OCI-LY3 (cell line): ENCODE measurements at regions not wholly inside any gene's neighbourhood (a gene's known extent, or its start where the extent isn't known, plus 50 kb on each side); places are given as distances from the start of the nearest gene placed in this dataset.

Experiments
- EZH2phosphoT487 ChIP-seq: fragments of 200-600 bp; shearing (Covaris generic); IDR thresholded peaks from 2 replicates; pipeline ENCODE4 v1.6.1; 2018; ENCODE audit warnings: antibody characterized with exemption, mixed run types, low read depth
- TF ChIP-seq, protein P1 (sequence below): fragments of 200-600, 300-600 bp; sonication (generic); IDR thresholded peaks from 2 replicates; pipeline ENCODE4 v1.5.1; 2014; ENCODE audit warnings: antibody characterized with exemption, low read length, low read depth

DNA sequence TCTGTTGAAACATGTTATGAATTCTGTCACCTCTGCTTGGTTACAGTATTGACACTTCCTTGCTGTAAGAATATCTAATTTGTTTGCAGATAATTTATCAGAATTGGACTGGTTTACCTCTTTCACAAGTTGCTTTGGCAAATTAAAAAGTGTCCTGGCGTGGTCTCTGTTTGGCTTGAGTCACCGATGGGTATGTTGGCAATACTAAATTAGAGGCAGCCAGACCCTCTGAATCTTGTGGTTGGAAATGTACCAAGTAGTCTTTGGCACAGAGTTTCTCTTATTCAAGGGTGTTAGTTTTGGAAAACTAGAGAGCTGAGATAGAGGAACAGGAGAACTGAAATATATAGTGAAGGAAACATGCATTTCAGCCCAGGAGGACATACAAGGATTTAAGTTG lies 521.1 kb upstream of the MGAT4C start:
- TF ChIP-seq, protein P1, sequence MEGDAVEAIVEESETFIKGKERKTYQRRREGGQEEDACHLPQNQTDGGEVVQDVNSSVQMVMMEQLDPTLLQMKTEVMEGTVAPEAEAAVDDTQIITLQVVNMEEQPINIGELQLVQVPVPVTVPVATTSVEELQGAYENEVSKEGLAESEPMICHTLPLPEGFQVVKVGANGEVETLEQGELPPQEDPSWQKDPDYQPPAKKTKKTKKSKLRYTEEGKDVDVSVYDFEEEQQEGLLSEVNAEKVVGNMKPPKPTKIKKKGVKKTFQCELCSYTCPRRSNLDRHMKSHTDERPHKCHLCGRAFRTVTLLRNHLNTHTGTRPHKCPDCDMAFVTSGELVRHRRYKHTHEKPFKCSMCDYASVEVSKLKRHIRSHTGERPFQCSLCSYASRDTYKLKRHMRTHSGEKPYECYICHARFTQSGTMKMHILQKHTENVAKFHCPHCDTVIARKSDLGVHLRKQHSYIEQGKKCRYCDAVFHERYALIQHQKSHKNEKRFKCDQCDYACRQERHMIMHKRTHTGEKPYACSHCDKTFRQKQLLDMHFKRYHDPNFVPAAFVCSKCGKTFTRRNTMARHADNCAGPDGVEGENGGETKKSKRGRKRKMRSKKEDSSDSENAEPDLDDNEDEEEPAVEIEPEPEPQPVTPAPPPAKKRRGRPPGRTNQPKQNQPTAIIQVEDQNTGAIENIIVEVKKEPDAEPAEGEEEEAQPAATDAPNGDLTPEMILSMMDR: no peak
- no peak for TF ChIP-seq EZH2phosphoT487
